ENCODE measurements at regions not wholly inside any gene's neighbourhood (a gene's known extent, or its start where the extent isn't known, plus 50 kb on each side); places are given as distances from the start of the nearest gene placed in this dataset.

GRCh38 chr1:90325168-90325567 lies 330.3 kb downstream of the ZNF326 start:
- intact Hi-C loops (cut with DNase I; ENCODE audit: low total_unique reads): no loop called here
- in situ Hi-C loops (cut with MboI; ENCODE audit: low sequenced_read_pairs in 4 of 4): no loop called here
- Histone ChIP-seq H3K27me3 (no peaks in the 10 kb centered on the region), H3K4me3 (no peak overlapping the region), H3K4me1 (no peaks in the 10 kb centered on the region), H3K9me3 (no peaks in the 10 kb centered on the region), H3K36me3 (no peaks in the 10 kb centered on the region), H3K27ac (no peak overlapping the region)
- TF ChIP-seq, protein P1, sequence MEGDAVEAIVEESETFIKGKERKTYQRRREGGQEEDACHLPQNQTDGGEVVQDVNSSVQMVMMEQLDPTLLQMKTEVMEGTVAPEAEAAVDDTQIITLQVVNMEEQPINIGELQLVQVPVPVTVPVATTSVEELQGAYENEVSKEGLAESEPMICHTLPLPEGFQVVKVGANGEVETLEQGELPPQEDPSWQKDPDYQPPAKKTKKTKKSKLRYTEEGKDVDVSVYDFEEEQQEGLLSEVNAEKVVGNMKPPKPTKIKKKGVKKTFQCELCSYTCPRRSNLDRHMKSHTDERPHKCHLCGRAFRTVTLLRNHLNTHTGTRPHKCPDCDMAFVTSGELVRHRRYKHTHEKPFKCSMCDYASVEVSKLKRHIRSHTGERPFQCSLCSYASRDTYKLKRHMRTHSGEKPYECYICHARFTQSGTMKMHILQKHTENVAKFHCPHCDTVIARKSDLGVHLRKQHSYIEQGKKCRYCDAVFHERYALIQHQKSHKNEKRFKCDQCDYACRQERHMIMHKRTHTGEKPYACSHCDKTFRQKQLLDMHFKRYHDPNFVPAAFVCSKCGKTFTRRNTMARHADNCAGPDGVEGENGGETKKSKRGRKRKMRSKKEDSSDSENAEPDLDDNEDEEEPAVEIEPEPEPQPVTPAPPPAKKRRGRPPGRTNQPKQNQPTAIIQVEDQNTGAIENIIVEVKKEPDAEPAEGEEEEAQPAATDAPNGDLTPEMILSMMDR (IDR thresholded peaks at IDR 0.05 in 4 of 5, conservative IDR thresholded peaks at IDR 0.05 in 1 of 5): no peak
- TF ChIP-seq POLR2A (IDR thresholded peaks at IDR 0.05): no peak
- DNase-seq (no peak), ATAC-seq (no peak)

DNA sequence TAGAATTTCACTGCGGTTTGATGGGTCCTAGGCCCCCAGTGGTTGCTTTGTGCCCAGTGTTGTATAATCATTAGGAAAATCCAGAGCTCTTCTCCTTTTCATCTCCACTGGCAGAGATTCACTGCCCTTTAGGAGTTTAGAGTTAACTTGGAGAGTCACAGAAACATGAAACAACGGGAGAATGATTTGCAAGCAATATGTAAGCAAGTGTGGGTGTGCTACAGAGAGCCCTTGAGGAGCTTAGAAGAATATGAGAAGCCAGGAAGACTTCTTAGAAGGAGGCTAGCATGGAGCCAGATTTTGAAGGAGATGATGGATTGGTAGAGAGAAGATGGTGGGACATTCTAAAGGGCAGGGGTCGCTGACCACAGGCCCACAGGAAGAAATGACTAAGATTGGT lies 327.3 kb downstream of the ZNF326 start:
- no peak for ATAC-seq
- in situ Hi-C loops (cut with MboI; ENCODE audit: low sequenced_read_pairs in 4 of 4): no loop called here

GRCh38 chr1:90319918-90320317 lies 325.0 kb downstream of the ZNF326 start:
- in situ Hi-C loops (cut with MboI; ENCODE audit: low sequenced_read_pairs in 4 of 4): no loop called here
- Histone ChIP-seq H3K4me3 (no peak overlapping the region), H3K36me3 (no peaks in the 10 kb centered on the region), H3K27me3 (no peaks in the 10 kb centered on the region), H3K27ac (no peak overlapping the region), H3K4me1 (no peaks in the 10 kb centered on the region), H3K9me3 (no peaks in the 10 kb centered on the region)
- ATAC-seq (no peak), DNase-seq (no peak)
- intact Hi-C loops (cut with DNase I; ENCODE audit: low total_unique reads): no loop called here
- TF ChIP-seq, protein P1 (IDR thresholded peaks at IDR 0.05 in 4 of 5, conservative IDR thresholded peaks at IDR 0.05 in 1 of 5): no peak
- no peak for TF ChIP-seq POLR2A (IDR thresholded peaks at IDR 0.05)

More for the DNA sequence above, 327.3 kb downstream of the ZNF326 start:
- H3K27me3 ChIP-seq: no peaks in the 10 kb centered on the region
- TF ChIP-seq POLR2A (IDR thresholded peaks at IDR 0.05): no peak
- TF ChIP-seq, protein P1 (IDR thresholded peaks at IDR 0.05 in 4 of 5, conservative IDR thresholded peaks at IDR 0.05 in 1 of 5): no peak
- DNase-seq: no peak
- no peak overlapping the region for H3K4me3 ChIP-seq
- H3K9me3 ChIP-seq: no peaks in the 10 kb centered on the region
- intact Hi-C loops (cut with DNase I; ENCODE audit: low total_unique reads): no loop called here
- H3K4me1 ChIP-seq: no peaks in the 10 kb centered on the region
- H3K36me3 ChIP-seq: no peaks in the 10 kb centered on the region
- H3K27ac ChIP-seq: no peak overlapping the region

GRCh38 chr1:90318431-90318830 lies 323.5 kb downstream of the ZNF326 start:
- no peaks in the 10 kb centered on the region for H3K4me1 ChIP-seq
- no peak for TF ChIP-seq POLR2A (IDR thresholded peaks at IDR 0.05)
- TF ChIP-seq, protein P1 (IDR thresholded peaks at IDR 0.05 in 4 of 5, conservative IDR thresholded peaks at IDR 0.05 in 1 of 5): no peak
- H3K4me3 ChIP-seq: no peak overlapping the region
- H3K27ac ChIP-seq: no peak overlapping the region
- H3K27me3 ChIP-seq: no peaks in the 10 kb centered on the region
- DNase-seq (no peak), ATAC-seq (no peak)
- intact Hi-C loops (cut with DNase I; ENCODE audit: low total_unique reads) (no loop called here), in situ Hi-C loops (cut with MboI; ENCODE audit: low sequenced_read_pairs in 4 of 4) (no loop called here)
- H3K36me3 ChIP-seq: no peaks in the 10 kb centered on the region
- no peaks in the 10 kb centered on the region for H3K9me3 ChIP-seq

GRCh38 chr1:90317628-90318027 lies 322.7 kb downstream of the ZNF326 start:
- intact Hi-C loops (cut with DNase I; ENCODE audit: low total_unique reads): no loop called here

More at GRCh38 chr1:90317628-90318027, 322.7 kb downstream of the ZNF326 start:
- H3K36me3 ChIP-seq: no peaks in the 10 kb centered on the region
- H3K9me3 ChIP-seq: no peaks in the 10 kb centered on the region
- no peak overlapping the region for H3K27ac ChIP-seq
- no peaks in the 10 kb centered on the region for H3K4me1 ChIP-seq
- TF ChIP-seq, protein P1 (IDR thresholded peaks at IDR 0.05 in 4 of 5, conservative IDR thresholded peaks at IDR 0.05 in 1 of 5): no peak
- TF ChIP-seq POLR2A (IDR thresholded peaks at IDR 0.05): no peak
- DNase-seq: no peak
- in situ Hi-C loops (cut with MboI; ENCODE audit: low sequenced_read_pairs in 4 of 4): no loop called here
- H3K4me3 ChIP-seq: no peak overlapping the region
- no peaks in the 10 kb centered on the region for H3K27me3 ChIP-seq
- no peak for ATAC-seq
